ENCODE measurements at regions not wholly inside any gene's neighbourhood (a gene's known extent, or its start where the extent isn't known, plus 50 kb on each side); places are given as distances from the start of the nearest gene placed in this dataset.
A peak's percentile ranks its signal among the peaks of the same experiment; 100 is the strongest.

- H3K36me3 ChIP-seq (ENCODE audit: insufficient read depth, low read length), result no peaks in the 10 kb centered on the region
- H3K4me3 ChIP-seq (ENCODE audit: low read depth in 1 of 2, low read length in 2 of 2), result no peak overlapping the region
- H3K27ac ChIP-seq (ENCODE audit: low read depth, low read length), result no peak overlapping the region
- no peaks in the 10 kb centered on the region for H3K27me3 ChIP-seq (ENCODE audit: control insufficient read depth in 1 of 2, insufficient read depth in 2 of 2, low read length in 2 of 2)
- peaks cover 9% of the 10 kb centered on the region for H3K4me1 ChIP-seq (ENCODE audit: insufficient read depth, low read length)
- no peaks in the 10 kb centered on the region for H3K9me3 ChIP-seq (ENCODE audit: low read length)
- H3K9ac ChIP-seq (ENCODE audit: low read length), result no peak overlapping the region
Measured at GRCh38 chr7:17134786-17135185, 163.7 kb upstream of the AHR start.

GRCh38 chr7:17136126-17136525 is 162.3 kb upstream of the AHR start:
- Histone ChIP-seq H3K27me3 (ENCODE audit: control insufficient read depth in 1 of 2, insufficient read depth in 2 of 2, low read length in 2 of 2) (no peaks in the 10 kb centered on the region), H3K36me3 (ENCODE audit: insufficient read depth, low read length) (no peaks in the 10 kb centered on the region), H3K4me3 (ENCODE audit: low read depth in 1 of 2, low read length in 2 of 2) (no peak overlapping the region), H3K9me3 (ENCODE audit: low read length) (no peaks in the 10 kb centered on the region), H3K27ac (ENCODE audit: low read depth, low read length) (no peak overlapping the region), H3K9ac (ENCODE audit: low read length) (no peak overlapping the region), H3K4me1 (ENCODE audit: insufficient read depth, low read length) (peaks cover 3% of the 10 kb centered on the region)

GRCh38 chr7:17139081-17139480 is 159.4 kb upstream of the AHR start:
- Histone ChIP-seq H3K27ac (ENCODE audit: low read depth, low read length) (no peak overlapping the region), H3K4me3 (ENCODE audit: low read depth in 1 of 2, low read length in 2 of 2) (no peak overlapping the region), H3K4me1 (ENCODE audit: insufficient read depth, low read length) (no peaks in the 10 kb centered on the region), H3K9me3 (ENCODE audit: low read length) (no peaks in the 10 kb centered on the region), H3K36me3 (ENCODE audit: insufficient read depth, low read length) (no peaks in the 10 kb centered on the region), H3K9ac (ENCODE audit: low read length) (no peak overlapping the region), H3K27me3 (ENCODE audit: control insufficient read depth in 1 of 2, insufficient read depth in 2 of 2, low read length in 2 of 2) (no peaks in the 10 kb centered on the region)

DNA sequence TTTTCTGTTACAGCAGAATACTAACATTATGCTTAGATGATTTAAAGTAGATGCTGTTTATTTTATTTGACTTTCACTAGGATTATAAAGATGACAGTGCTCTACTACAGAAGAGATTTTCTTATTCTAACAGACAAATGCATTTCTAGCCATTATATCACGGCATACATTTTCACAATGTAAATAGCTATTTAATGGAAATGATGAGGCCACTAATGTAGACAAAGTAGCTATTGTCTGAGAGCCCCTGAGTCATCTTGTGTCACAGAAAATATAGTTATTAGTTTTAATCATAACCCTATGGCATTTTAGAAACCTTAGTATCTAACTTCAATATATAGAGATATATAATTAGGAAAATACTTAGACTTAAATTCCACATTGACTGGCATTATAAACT is 158.0 kb upstream of the AHR start:
- Histone ChIP-seq H3K27ac (ENCODE audit: low read depth, low read length) (no peak overlapping the region), H3K4me3 (ENCODE audit: low read depth in 1 of 2, low read length in 2 of 2) (no peak overlapping the region), H3K9me3 (ENCODE audit: low read length) (no peaks in the 10 kb centered on the region), H3K9ac (ENCODE audit: low read length) (no peak overlapping the region), H3K27me3 (ENCODE audit: control insufficient read depth in 1 of 2, insufficient read depth in 2 of 2, low read length in 2 of 2) (no peaks in the 10 kb centered on the region), H3K36me3 (ENCODE audit: insufficient read depth, low read length) (no peaks in the 10 kb centered on the region), H3K4me1 (ENCODE audit: insufficient read depth, low read length) (no peaks in the 10 kb centered on the region)

DNA sequence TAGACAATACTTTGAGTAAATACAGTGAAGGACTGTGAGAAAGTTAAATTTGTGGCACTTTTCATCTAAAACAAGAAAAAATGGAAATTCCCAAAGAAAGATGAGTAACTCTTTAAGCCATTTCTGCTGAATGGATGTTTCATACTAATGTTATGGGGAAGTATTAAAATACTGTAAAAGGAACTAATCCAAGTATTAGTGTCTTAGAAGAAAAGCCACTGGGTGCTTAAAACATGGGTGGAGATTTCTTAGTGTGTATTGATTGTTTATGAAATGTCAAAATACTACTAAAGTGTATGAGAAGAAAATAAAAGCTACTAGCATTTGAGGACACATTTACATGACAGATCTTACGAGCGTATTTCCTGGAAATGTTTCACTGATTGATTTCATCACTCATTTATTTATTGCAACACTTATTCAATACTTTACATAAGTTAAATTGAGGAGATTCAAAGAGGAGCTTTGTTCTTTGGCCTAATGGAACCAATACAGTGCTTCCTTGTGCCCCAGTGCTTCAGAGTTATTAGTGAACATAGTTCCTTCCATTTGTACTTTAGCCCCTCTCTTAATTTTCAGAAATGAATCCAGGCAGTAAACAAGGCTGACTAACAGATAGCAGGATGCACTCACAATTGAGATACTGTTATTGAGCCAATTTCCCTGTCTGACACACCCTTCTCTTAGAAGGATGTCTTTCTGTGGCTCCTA is 155.5 kb upstream of the AHR start:
- Histone ChIP-seq H3K9ac (ENCODE audit: low read length) (no peak overlapping the region), H3K9me3 (ENCODE audit: low read length) (no peaks in the 10 kb centered on the region), H3K27ac (ENCODE audit: low read depth, low read length) (no peak overlapping the region), H3K27me3 (ENCODE audit: control insufficient read depth in 1 of 2, insufficient read depth in 2 of 2, low read length in 2 of 2) (no peaks in the 10 kb centered on the region), H3K4me1 (ENCODE audit: insufficient read depth, low read length) (no peaks in the 10 kb centered on the region), H3K4me3 (ENCODE audit: low read depth in 1 of 2, low read length in 2 of 2) (peak overlapping the region in 1 of 2 donors; percentile 32), H3K36me3 (ENCODE audit: insufficient read depth, low read length) (no peaks in the 10 kb centered on the region)

DNA sequence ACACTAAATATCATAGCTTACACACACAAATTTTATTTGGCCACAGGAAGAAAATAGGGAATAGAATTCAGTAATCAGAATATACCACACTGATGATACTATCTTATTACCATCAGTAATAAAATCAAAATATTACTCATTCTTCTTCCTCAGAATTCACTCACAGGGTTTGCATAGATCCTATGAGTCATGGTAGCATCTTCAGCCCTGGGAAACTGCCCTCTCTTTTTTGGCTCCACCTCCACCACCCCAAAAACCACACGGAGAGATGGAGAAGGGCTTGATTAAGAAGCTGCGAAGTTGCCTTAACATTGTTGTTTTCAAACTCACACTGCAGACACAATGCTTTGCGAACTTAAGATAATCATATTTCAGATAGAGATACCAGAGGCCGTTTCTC is 154.1 kb upstream of the AHR start:
- no peaks in the 10 kb centered on the region for H3K27me3 ChIP-seq (ENCODE audit: control insufficient read depth in 1 of 2, insufficient read depth in 2 of 2, low read length in 2 of 2)
- H3K4me3 ChIP-seq (ENCODE audit: low read depth in 1 of 2, low read length in 2 of 2), result no peak overlapping the region
- no peak overlapping the region for H3K9ac ChIP-seq (ENCODE audit: low read length)

GRCh38 chr7:17146621-17147020 is 151.8 kb upstream of the AHR start:
- Histone ChIP-seq H3K36me3 (ENCODE audit: insufficient read depth, low read length) (no peaks in the 10 kb centered on the region), H3K4me1 (ENCODE audit: insufficient read depth, low read length) (no peaks in the 10 kb centered on the region), H3K9me3 (ENCODE audit: low read length) (no peaks in the 10 kb centered on the region), H3K27me3 (ENCODE audit: control insufficient read depth in 1 of 2, insufficient read depth in 2 of 2, low read length in 2 of 2) (no peaks in the 10 kb centered on the region), H3K27ac (ENCODE audit: low read depth, low read length) (no peak overlapping the region), H3K9ac (ENCODE audit: low read length) (no peak overlapping the region), H3K4me3 (ENCODE audit: low read depth in 1 of 2, low read length in 2 of 2) (no peak overlapping the region)

More for the DNA sequence above, 154.1 kb upstream of the AHR start:
- Histone ChIP-seq H3K27ac (ENCODE audit: low read depth, low read length) (no peak overlapping the region), H3K36me3 (ENCODE audit: insufficient read depth, low read length) (no peaks in the 10 kb centered on the region), H3K4me1 (ENCODE audit: insufficient read depth, low read length) (no peaks in the 10 kb centered on the region), H3K9me3 (ENCODE audit: low read length) (no peaks in the 10 kb centered on the region)

DNA sequence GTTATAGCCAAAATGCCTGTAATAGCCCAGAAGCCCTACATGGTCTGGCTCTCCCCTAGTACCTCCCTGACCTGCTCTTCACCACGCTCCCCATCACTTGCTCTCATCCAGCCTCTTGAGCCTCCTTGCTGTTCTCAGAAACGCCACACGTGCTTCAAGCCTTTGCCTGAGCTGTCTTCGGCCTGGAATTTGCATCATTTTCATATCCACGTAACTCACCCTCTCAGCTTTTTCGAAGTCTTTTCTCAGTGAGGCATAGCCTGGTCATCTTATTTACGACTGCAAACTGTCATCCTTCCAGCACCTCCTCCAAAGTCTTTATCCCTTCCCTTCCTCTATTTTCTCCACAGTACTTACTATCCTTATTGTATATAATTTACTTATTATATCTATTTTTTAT is 151.0 kb upstream of the AHR start:
- Histone ChIP-seq H3K4me3 (ENCODE audit: low read depth in 1 of 2, low read length in 2 of 2) (no peak overlapping the region), H3K36me3 (ENCODE audit: insufficient read depth, low read length) (no peaks in the 10 kb centered on the region), H3K4me1 (ENCODE audit: insufficient read depth, low read length) (no peaks in the 10 kb centered on the region), H3K27me3 (ENCODE audit: control insufficient read depth in 1 of 2, insufficient read depth in 2 of 2, low read length in 2 of 2) (no peaks in the 10 kb centered on the region), H3K9ac (ENCODE audit: low read length) (no peak overlapping the region), H3K9me3 (ENCODE audit: low read length) (no peaks in the 10 kb centered on the region), H3K27ac (ENCODE audit: low read depth, low read length) (no peak overlapping the region)

DNA sequence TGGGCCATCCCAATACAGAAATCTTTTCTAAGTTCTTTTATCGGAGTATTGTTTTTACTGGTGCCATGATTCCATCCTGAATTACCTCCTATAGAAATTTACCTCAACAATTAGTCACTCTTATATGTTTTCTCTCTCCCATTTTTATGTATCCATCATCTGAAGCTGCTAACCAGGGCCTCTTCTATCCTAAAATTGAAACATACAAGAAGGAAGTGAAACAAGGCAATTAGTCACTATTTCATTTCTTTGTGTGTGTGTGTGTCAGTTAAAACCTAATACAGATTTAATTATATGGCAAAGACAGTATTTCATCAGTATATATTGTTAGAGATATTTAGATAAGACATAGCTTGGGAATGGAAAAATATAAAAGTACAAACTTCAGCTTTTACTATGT is 148.4 kb upstream of the AHR start:
- Histone ChIP-seq H3K9me3 (ENCODE audit: low read length) (no peaks in the 10 kb centered on the region), H3K27ac (ENCODE audit: low read depth, low read length) (no peak overlapping the region), H3K4me1 (ENCODE audit: insufficient read depth, low read length) (no peaks in the 10 kb centered on the region), H3K9ac (ENCODE audit: low read length) (no peak overlapping the region), H3K4me3 (ENCODE audit: low read depth in 1 of 2, low read length in 2 of 2) (no peak overlapping the region), H3K36me3 (ENCODE audit: insufficient read depth, low read length) (no peaks in the 10 kb centered on the region), H3K27me3 (ENCODE audit: control insufficient read depth in 1 of 2, insufficient read depth in 2 of 2, low read length in 2 of 2) (no peaks in the 10 kb centered on the region)

GRCh38 chr7:17152721-17153120 is 145.7 kb upstream of the AHR start:
- H3K9me3 ChIP-seq (ENCODE audit: low read length), result no peaks in the 10 kb centered on the region
- H3K36me3 ChIP-seq (ENCODE audit: insufficient read depth, low read length), result no peaks in the 10 kb centered on the region
- no peak overlapping the region for H3K9ac ChIP-seq (ENCODE audit: low read length)
- no peaks in the 10 kb centered on the region for H3K27me3 ChIP-seq (ENCODE audit: control insufficient read depth in 1 of 2, insufficient read depth in 2 of 2, low read length in 2 of 2)
- no peak overlapping the region for H3K27ac ChIP-seq (ENCODE audit: low read depth, low read length)
- H3K4me3 ChIP-seq (ENCODE audit: low read depth in 1 of 2, low read length in 2 of 2), result no peak overlapping the region
- no peaks in the 10 kb centered on the region for H3K4me1 ChIP-seq (ENCODE audit: insufficient read depth, low read length)

DNA sequence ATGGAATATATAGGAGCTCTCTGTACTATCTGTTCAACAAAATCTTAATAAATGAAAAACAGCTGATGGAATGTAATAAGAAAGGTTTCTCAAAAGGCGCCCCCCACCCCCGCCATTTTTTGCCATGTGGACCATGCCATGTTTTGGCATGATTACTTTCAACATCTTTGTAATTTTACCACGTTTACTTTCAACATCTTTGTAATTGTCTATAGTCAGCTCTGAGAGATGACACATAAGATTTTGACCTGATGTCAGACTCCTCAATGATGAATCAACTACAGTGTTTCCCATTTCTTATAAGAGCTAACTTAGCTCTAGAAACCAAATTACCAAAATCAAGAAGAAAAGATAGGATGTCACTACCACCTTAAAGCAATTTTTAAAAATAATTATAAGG is 144.9 kb upstream of the AHR start:
- Histone ChIP-seq H3K36me3 (ENCODE audit: insufficient read depth, low read length) (no peaks in the 10 kb centered on the region), H3K27ac (ENCODE audit: low read depth, low read length) (no peak overlapping the region), H3K4me1 (ENCODE audit: insufficient read depth, low read length) (no peaks in the 10 kb centered on the region), H3K9ac (ENCODE audit: low read length) (no peak overlapping the region), H3K27me3 (ENCODE audit: control insufficient read depth in 1 of 2, insufficient read depth in 2 of 2, low read length in 2 of 2) (no peaks in the 10 kb centered on the region), H3K9me3 (ENCODE audit: low read length) (no peaks in the 10 kb centered on the region), H3K4me3 (ENCODE audit: low read depth in 1 of 2, low read length in 2 of 2) (no peak overlapping the region)

- H3K27ac ChIP-seq (ENCODE audit: low read depth, low read length), result no peak overlapping the region
- H3K27me3 ChIP-seq (ENCODE audit: control insufficient read depth in 1 of 2, insufficient read depth in 2 of 2, low read length in 2 of 2), result no peaks in the 10 kb centered on the region
- no peak overlapping the region for H3K9ac ChIP-seq (ENCODE audit: low read length)
- H3K36me3 ChIP-seq (ENCODE audit: insufficient read depth, low read length), result no peaks in the 10 kb centered on the region
- no peaks in the 10 kb centered on the region for H3K9me3 ChIP-seq (ENCODE audit: low read length)
- H3K4me1 ChIP-seq (ENCODE audit: insufficient read depth, low read length), result no peaks in the 10 kb centered on the region
- H3K4me3 ChIP-seq (ENCODE audit: low read depth in 1 of 2, low read length in 2 of 2), result no peak overlapping the region
Measured at GRCh38 chr7:17155529-17155928, 142.9 kb upstream of the AHR start.
